CD4-positive, alpha-beta T cell treated with Interleukin-1 beta for 1 hour (primary cell): ENCODE measurements at regions not wholly inside any gene's neighbourhood (a gene's known extent, or its start where the extent isn't known, plus 50 kb on each side); places are given as distances from the start of the nearest gene placed in this dataset.
"Not testable (repeated sequence)": the region's sequence is repeated elsewhere in the genome, so short reads cannot be mapped to it uniquely, and the experiment has no call there.

Experiments used
- DNase-seq, 2 donors: peaks; one replicate each; pipeline ENCODE4 v3.0.0-alpha.2; 2020 to 2022

DNA sequence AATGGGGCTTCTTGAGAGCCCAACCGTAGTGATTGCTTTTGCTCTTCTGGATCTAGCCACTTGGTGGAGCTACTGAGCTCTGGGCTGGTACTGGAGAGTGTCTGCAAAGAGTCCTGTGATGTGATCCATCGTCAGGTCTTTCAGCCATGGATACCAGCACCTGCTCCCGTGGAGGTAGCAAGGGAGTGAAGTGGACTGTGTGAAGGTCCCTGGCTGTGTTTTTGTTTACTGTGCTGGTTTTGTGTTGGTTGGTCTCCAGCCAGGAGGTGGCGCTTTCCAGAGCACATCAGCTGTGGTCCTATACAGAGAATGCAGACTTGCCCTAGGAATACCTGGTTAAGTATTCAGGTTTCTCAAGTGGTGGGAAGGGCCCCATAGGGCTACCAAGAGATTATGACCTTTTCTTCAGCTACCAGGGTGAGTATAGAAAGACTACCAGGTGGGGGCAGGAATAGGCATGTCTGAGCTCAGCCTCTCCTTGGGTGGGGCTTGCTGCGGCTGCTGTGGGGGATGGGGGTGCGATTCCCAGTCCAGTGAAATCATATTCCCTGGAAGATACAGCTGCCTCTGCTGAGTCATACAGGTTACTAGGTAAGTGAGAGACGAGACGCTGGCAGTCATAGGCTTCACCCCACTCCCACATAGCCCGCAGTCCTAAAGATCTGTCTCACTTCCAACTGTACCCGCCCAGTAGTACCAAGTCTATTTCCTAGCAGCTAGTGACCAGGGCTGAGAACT is 733.7 kb downstream of the ZNF385D start:
- DNase-seq, result no peak

DNA sequence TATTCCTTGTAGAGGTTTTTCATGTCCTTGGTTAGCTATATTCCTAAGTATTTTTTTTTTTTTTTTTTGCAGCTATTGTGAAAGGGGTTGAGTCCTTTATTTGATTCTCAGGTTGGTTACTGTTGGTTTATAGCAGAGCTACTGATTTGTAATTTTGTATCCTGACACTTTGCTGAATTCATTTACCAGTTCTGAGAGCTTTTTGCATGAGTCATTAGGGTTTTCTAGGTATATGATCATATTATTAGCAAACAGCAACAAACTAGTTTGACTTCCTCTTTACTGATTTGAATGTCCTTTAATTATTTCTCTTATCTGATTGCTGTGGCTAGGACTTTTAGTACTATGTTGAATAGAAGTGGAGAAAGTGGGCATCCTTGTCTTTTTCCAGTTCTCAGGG is 737.4 kb downstream of the ZNF385D start:
- DNase-seq, result no peak

DNA sequence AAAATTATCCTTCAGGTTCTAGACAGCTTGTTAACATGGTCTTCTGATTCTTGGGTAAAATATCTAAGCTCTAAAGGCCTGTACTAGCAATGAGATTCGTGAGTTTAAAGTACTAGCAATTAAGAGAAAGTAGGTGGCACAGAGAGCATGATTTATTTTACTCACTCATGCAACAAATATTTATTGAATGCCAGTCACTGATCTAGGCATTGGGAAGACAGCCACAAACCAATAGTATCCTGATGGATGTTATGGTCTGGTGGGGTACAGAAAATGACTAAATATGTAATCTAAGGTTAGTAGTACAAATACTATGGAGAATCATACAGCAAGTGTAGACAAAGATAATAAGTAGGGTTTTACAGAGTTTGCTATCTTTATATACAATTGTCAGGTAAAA is 751.3 kb downstream of the ZNF385D start:
- no peak for DNase-seq

DNA sequence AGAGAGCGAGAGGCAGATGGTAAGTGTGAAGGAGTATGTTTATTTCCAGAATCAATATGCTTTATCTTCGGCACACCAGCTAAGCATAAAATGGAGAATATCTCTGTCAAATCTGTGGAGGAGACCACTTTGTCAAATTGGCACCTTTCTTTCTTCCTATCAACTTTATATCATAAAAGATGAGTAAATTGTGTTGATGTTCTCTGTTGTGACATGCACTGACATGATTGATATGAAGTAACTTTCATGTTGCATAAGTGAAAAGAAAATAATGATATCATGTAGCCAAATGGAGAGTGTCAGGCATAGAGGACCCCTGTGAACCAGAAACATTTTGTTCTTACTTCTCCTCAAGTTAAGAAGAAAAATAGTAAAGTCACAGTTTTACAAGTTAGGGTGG is 753.8 kb downstream of the ZNF385D start:
- no peak for DNase-seq

DNA sequence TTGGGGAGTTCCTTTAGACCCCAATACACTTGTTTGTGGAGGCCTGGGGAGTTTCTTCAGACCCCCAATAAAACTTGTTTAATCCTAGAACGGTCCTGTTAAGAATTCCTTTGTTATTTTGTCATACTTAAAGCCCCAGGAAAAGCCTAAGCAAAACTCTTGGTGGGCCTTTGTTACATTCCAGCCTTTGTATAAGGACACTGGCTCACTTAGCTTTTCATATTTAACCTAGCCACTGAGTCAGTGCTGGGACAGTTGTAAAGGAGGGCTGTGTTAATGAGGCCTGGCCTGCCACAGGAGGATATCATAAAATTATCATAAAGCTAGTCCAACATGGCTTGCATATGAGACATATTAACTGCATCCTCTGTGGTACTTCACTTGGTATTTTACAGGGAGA is 760.1 kb downstream of the ZNF385D start:
- DNase-seq, result no peak

DNA sequence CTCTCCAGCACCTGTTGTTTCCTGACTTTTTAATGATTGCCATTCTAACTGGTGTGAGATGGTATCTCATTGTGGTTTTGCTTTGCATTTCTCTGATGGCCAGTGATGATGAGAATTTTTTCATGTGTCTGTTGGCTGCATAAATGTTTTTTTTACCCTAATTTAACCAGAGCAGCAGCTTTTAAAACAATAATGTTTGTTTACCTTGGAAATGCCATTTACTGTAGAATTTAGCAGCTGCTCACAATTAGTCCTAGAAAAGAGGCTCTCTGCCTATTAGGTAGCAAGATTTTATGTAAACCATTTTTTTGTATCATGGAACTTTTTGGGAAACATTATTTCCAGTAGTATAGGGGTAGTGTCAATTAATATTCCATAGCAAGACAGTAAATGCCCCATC is 761.4 kb downstream of the ZNF385D start:
- DNase-seq, result not testable (repeated sequence)

GRCh38 chr3:20984594-20985205 is 766.3 kb downstream of the ZNF385D start:
- DNase-seq, result no peak

DNA sequence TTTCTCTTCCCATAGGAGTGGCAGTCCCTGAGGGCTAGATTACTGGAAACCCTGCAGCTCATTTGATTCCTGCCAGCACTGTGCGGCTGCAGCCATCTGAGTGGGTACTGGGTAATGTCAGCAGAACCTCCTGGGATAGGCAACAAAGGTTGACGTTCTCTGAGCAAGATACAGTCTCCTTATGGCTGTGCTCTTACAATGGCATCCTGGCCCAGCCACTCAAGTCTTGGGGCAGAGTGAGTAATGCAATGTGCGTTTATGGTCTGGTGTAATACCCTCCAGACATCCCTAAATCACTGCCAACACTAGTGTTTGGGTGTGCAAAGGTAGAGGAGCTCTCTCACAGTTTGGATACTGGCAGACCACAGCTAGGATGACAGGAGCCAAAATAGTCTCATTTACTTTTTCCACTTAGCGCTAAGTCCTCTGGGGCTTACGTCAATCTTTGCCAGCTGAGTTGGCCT is 775.8 kb downstream of the ZNF385D start:
- DNase-seq, result no peak

GRCh38 chr3:20974396-20974795 is 776.6 kb downstream of the ZNF385D start:
- DNase-seq, result no peak

GRCh38 chr3:20970807-20971206 is 780.2 kb downstream of the ZNF385D start:
- DNase-seq, result not testable (repeated sequence)

DNA sequence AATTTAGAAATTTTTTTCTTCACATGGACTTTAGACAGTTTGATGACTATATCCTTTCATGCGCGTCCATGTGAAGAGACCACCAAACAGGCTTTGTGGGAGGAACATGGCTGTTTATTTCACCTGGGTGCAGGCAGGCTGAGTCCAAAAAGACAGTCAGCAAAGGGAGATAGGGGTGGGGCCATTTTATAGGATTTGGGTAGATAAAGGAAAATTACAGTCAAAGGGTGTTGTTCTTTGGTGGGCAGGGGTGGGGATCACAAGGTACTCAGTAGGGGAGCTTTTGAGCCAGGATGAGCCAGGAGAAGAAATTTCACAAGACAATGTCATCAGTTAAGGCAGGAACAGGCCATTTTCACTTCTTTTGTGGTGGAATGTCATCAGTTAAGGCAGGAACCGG is 781.5 kb upstream of the SGO1 start:
- DNase-seq, result not testable (repeated sequence)

DNA sequence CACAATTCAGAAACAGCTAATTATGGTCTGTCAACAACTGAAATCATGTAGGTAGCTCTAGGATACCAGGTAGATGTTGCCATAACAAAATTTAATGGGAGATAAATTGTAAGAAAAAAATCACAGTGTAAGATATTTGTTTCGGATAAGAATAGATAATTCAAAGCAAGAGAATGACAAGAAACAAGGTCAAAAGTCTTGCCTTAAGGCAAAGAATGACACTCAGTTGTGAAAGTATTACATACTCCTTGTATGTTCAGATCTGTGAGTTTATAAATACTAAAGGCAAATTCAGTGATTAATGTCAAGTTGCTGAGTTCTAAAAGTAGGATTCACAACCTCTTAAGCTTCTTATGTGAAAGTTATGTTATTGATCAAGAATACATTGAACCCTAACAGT is 772.2 kb upstream of the SGO1 start:
- DNase-seq, result no peak

DNA sequence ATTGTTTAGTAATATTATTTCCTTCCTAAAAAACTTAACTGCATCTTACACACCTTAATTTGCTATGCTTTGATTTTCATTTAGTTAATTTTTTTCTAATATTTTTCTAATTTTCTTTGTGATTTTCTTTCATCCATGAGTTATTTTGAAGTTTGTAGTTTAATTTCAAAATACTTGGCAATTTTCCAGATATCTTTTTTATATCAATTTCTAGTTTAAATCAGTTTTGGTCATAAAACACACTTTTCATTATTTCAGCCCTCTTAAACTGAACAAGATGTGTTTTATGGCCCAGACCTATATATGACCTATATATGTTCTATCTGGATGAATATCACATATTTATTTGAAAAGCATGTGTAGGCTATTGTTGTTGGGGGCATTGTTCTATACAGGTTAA is 759.9 kb upstream of the SGO1 start:
- DNase-seq, result no peak

DNA sequence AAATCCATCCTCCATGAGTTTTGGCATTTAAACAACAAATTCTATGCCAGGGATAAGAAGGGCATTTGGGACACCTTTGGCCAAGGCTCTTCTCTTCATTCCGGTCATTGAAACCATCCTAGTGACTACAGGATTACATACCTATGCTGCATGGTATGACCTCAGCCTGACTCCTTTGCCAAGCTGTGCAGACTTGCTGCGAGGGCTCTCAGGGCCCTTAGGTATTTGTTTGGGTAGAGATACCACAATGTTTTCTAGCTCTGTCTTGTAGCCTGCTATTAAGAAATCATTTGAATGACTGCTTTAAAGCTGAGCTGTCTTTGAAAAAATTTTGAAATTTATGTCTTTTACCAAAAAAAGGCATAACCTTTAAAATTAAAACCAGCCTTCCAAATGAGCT is 749.8 kb upstream of the SGO1 start:
- DNase-seq, result no peak

DNA sequence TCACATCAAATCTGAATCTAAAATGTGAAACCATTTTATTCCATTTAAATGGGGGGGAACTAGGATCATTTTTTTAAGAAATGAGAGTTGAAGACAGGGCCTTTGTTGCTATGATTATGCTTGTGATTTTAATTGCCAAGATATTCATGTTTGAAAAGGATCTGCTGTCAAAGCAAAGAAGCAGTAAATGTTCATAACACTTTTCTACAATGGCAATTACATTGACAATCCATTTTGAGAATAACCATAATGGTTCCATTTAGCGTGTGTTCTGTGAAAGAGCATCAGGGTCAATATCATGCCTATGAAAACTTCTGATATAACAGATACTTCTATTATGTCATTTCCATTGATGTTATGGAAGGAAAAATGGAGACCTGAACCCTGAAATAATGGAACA is 745.8 kb upstream of the SGO1 start:
- no peak for DNase-seq

DNA sequence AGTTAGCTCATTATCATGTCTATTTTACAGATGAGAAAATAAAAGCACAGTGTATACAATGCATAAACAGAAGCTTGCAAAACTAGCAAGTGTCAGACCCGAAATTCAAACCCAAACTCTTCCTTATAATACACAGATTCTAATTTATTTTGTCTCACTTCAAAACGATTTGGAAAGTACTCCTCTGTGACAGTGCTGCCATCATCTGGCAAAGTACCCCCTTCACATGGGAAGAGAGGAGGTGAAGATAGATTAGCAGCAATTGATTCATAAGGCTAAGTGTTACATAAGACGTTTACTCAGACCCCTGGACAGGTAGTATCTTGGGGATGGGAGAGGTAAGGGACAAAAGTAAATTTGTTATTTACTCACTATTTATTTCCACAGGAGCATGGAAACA is 744.0 kb upstream of the SGO1 start:
- no peak for DNase-seq

DNA sequence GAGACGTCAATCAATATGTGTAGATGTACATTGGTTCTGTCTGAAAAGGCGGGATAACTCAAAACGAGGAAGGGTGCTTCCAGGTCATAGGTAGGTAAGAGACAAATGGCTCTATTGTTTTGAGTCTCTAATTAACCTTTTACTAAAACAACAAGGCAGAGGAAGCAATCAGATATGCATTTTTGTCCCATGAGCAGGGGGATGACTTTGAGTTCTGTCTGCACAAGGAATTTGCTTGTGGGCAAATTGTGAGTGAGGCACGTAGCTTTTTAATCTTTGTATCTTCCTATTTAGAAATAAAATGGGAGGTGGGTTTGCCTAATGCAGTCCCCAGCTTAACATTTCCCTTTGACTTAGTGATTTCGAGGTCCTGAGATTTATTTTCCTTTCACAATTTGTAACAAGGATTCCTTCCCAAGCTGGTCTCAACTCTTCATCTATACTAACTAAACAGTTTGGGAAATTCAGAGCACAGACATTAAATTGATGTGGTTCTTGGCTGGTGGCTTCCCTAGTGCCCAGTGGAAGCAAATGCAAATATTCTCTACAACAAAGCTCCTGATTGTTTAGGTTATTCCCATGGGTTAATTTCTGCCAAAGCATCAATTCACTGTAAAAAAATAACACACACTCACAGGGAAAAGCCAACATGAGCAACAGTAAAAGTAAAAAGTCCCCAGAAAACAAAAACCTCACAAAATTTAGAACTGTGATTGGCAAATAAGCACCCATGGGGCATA is 738.8 kb upstream of the SGO1 start:
- DNase-seq, result no peak

DNA sequence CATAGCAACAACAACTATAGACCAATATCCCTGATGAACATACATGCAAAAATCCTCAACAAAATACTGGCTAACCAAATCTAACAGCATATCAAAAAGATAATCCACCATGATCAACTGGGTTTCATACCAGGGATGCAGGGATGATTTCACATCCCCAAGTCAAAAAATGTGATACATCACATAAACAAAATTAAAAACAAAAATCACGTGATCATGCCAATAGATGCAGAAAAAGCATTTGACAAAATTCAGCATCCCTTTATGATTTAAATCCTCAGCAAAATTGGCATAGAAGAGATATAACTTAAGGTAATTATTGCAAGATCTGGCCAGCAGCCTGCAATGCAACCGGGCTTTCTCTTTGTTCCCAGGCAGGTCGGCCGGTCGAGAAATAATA is 735.1 kb upstream of the SGO1 start:
- DNase-seq, result not testable (repeated sequence)

- no peak for DNase-seq
These were observed 731.1 kb upstream of the SGO1 start for GRCh38 chr3:20916951-20917606.

GRCh38 chr3:20914310-20914709 is 728.3 kb upstream of the SGO1 start:
- DNase-seq, result no peak

- no peak for DNase-seq
These were observed 726.4 kb upstream of the SGO1 start for GRCh38 chr3:20912406-20912805.

DNA sequence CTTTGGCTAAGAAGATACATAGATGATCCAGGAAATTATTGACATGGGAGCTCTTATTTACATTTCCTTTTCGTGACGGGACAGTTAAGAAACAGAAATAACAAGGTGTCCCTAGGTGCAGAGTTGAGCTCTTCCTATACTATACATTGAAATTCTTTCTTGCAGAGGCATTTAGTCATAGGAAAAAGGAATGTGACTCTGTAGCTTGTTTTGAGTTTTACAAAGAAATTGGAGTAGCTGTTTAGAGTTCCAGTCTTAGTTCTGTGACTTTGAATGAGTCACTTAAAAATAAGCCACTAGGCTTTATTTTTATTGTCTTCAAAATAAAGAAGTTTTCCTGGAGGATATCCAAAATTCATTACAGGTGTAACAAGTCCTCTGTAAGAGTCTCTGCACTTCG is 723.5 kb upstream of the SGO1 start:
- DNase-seq, result no peak

- no peak for DNase-seq
These were observed 719.3 kb upstream of the SGO1 start for GRCh38 chr3:20905210-20905805.
